Dendritic cell treated with granulocyte-macrophage colony-stimulating factor and Interleukin-4, amounts not matched to agents 40 ng/mL and 50 ng/mL, for 4 days (primary cell): ENCODE measurements at regions not wholly inside any gene's neighbourhood (a gene's known extent, or its start where the extent isn't known, plus 50 kb on each side); places are given as distances from the start of the nearest gene placed in this dataset.

Experiments
- H3K27ac Mint-ChIP-seq: one replicate; pipeline ENCODE4 v1.8.0; 2022; ENCODE audit warnings: mild to moderate bottlenecking, mixed read lengths
- H3K27me3 Mint-ChIP-seq: one replicate; pipeline ENCODE4 v1.8.0; 2022; ENCODE audit warnings: mild to moderate bottlenecking, mixed read lengths
- H3K36me3 Mint-ChIP-seq: one replicate; pipeline ENCODE4 v1.8.0; 2022; ENCODE audit warnings: low read depth, mixed read lengths
- H3K4me1 Mint-ChIP-seq: one replicate; pipeline ENCODE4 v1.8.0; 2022; ENCODE audit warnings: low read depth, mixed read lengths
- H3K4me3 Mint-ChIP-seq: one replicate; pipeline ENCODE4 v1.8.0; 2022; ENCODE audit warnings: mild to moderate bottlenecking, moderate library complexity, mixed read lengths
- H3K9me3 Mint-ChIP-seq: one replicate; pipeline ENCODE4 v1.8.0; 2022; ENCODE audit warnings: mixed read lengths
- intact Hi-C: fragments of 100-400 bp; cut with micrococcal nuclease; formaldehyde crosslinking; loops from one replicate; pipeline ENCODE4 v1.15.0; 2022

DNA sequence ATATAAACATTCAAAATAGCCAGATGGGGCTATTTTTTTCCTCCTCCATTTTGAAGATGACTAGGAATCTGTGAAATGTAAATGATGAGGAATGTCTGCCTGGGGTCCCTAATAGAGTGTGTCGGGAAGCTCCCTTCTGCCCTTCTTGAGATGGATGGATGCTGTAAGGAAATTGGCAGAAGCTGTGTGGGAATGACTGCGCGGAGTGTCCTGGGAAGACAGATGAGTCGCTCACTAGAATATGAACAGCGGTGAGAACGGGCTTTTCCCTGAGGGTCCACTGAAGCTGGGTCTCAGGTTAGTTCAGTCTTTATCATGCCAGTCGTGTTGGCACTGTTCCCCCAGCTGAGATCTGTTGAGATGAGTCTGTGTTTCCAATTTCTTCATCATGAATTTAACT lies 75.1 kb upstream of the PLPP4 start:
- no peaks in the 10 kb centered on the region for H3K36me3 Mint-ChIP-seq
- no peaks in the 10 kb centered on the region for H3K9me3 Mint-ChIP-seq
- H3K27ac Mint-ChIP-seq: no peak overlapping the region
- intact Hi-C loops: no loop called here
- H3K27me3 Mint-ChIP-seq: no peaks in the 10 kb centered on the region
- no peak overlapping the region for H3K4me3 Mint-ChIP-seq
- H3K4me1 Mint-ChIP-seq: no peaks in the 10 kb centered on the region

DNA sequence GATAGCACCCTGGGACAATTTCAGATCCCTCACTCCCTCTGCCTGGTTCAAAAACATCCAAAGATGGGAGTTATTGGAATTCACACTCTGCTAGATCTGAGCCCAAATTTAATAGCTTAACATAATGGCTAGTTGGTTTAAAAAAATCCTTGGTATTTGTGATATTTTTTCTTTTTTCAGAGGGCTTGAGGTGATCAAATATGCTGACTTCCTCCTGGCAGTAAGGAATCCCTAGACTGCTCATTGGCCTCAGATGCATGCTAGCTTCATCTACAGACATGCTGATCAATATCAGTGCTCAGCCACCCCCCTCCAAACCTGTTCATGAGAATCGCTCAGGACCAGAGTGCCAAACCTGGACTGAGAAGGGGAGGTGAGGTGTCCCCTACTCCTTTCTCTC lies 74.7 kb upstream of the PLPP4 start:
- no peaks in the 10 kb centered on the region for H3K36me3 Mint-ChIP-seq
- no peaks in the 10 kb centered on the region for H3K4me1 Mint-ChIP-seq
- H3K27me3 Mint-ChIP-seq: no peaks in the 10 kb centered on the region
- H3K27ac Mint-ChIP-seq: no peak overlapping the region
- no peak overlapping the region for H3K4me3 Mint-ChIP-seq
- H3K9me3 Mint-ChIP-seq: no peaks in the 10 kb centered on the region
- intact Hi-C loops: no loop called here

DNA sequence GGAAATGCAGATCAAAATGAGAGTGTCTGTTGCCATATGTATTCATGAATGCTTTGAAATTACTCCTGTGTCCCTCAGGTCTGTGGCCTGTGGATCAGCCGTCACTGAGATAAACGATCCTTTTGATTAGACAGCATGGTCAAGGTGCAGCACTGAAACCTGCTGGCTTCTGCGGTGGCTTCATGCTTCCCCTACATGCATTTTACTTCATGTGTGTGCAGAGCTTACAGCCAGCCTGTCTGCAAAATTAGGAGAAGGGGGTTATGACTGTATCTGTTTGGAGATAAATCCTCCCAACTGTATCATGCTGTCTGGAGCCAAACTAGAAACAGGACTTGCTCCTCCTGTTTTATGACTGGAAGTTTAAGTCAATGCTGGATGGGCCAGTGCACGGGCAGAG lies 71.0 kb upstream of the PLPP4 start:
- intact Hi-C loops: no loop called here
- Mint-ChIP-seq H3K4me1 (no peaks in the 10 kb centered on the region), H3K27ac (no peak overlapping the region), H3K9me3 (no peaks in the 10 kb centered on the region), H3K27me3 (no peaks in the 10 kb centered on the region), H3K4me3 (no peak overlapping the region), H3K36me3 (no peaks in the 10 kb centered on the region)

DNA sequence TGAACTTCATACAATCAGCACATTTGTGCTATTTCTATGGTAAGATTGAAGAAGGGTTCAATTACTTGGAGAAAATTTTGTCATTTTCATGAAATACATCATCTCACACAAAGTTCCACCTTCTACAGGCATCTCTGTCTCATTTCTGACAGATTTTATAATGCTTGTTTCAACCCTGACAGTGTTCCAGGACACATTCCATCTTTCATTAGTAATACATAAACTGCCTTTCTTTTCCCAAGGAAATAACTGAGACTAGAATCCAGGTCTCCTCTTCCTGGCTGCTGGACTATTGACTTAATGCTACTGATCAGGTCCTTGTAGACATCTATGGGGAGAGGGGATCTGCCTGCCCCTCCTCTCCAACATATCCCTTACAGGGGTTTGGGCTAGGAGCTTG lies 70.1 kb upstream of the PLPP4 start:
- intact Hi-C loops: no loop called here
- Mint-ChIP-seq H3K27ac (no peak overlapping the region), H3K4me3 (no peak overlapping the region)

DNA sequence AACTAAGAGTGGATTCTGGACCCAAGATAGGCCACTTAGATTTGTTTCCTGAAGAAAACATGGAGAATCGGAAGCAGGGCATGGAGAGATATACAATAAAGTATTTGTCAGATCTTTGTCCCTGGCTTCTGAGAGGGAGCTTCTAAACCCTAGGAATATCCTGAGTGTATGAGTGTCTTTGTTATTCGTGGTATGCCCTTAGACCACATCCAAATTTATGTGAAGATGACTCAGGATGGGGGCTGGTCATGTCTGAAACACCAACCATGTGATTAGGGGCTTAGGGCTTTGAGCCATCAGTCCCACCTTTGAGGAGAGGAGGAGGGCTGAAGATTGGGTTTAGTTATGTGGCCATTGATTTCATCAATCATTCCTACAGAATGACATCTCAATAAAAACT lies 69.7 kb upstream of the PLPP4 start:
- no peaks in the 10 kb centered on the region for H3K27me3 Mint-ChIP-seq
- no peak overlapping the region for H3K27ac Mint-ChIP-seq
- no peaks in the 10 kb centered on the region for H3K9me3 Mint-ChIP-seq
- H3K4me3 Mint-ChIP-seq: no peak overlapping the region
- H3K4me1 Mint-ChIP-seq: no peaks in the 10 kb centered on the region
- no peaks in the 10 kb centered on the region for H3K36me3 Mint-ChIP-seq
- intact Hi-C loops: no loop called here

More for the DNA sequence above, 70.1 kb upstream of the PLPP4 start:
- Mint-ChIP-seq H3K9me3 (no peaks in the 10 kb centered on the region), H3K36me3 (no peaks in the 10 kb centered on the region), H3K4me1 (no peaks in the 10 kb centered on the region), H3K27me3 (no peaks in the 10 kb centered on the region)

DNA sequence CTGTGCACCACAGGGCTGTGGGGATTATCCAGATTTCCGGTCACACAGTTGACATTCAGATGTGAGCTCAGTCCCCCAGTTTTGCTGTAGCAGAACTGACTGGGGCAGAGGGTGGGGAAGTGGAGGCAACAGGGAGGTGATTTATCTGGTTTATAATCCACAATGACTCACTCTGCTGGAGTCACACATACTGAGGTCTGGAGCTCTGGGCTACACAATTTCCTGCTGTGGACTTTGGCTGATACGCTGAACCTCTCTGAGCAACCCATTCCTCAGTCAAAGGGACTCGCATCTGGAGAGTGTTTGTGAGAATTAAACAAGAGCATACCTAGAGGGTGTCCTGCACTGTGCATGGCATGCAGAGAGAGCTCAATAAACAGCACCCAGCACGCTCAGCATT lies 64.8 kb upstream of the PLPP4 start:
- intact Hi-C loops: no loop called here
- no peak overlapping the region for H3K4me3 Mint-ChIP-seq

DNA sequence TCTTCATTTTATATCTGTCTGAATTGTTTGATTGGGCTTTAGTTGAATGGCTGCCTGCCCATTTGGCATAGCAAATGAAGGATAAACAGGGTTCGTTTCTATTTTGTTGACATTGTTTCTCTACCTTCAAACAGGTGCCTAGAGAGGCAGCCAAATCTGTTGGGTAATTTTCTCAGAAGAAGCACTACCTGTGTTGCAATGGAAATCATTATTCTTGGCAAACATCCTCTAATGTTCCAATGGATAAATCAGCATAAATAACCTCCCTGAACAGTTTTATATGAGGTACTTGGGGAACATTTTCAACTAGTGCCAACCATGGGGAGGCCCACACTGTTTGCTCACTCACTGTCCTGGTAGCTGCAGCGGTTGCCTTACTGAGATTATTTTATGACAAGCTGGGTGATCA lies 64.4 kb upstream of the PLPP4 start:
- Mint-ChIP-seq H3K4me3 (no peak overlapping the region), H3K27me3 (no peaks in the 10 kb centered on the region), H3K9me3 (peaks cover 7% of the 10 kb centered on the region), H3K4me1 (no peaks in the 10 kb centered on the region), H3K27ac (no peak overlapping the region), H3K36me3 (no peaks in the 10 kb centered on the region)
- intact Hi-C loops: no loop called here

More for the DNA sequence above, 64.8 kb upstream of the PLPP4 start:
- H3K36me3 Mint-ChIP-seq: no peaks in the 10 kb centered on the region
- H3K4me1 Mint-ChIP-seq: no peaks in the 10 kb centered on the region
- no peak overlapping the region for H3K27ac Mint-ChIP-seq
- no peaks in the 10 kb centered on the region for H3K27me3 Mint-ChIP-seq
- peaks cover 7% of the 10 kb centered on the region for H3K9me3 Mint-ChIP-seq

DNA sequence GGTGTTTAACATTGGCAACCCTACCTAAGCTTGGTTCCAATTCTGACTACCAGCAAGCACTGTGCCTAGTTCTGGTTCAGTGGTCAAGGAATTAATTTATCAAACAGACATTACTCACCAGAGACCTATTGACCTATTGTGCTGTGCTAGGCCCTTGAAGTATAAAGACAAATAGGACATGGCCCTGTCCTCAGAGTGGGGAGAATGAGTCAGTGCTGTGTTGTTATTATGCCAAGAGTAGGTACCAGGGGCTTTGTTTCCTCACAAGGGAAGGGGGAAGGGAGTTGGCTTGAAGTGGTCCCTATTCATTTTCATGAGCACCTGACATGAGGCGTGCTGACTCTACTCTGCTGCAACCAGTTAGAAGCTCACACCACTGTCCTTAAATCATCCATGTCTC lies 62.6 kb upstream of the PLPP4 start:
- H3K4me1 Mint-ChIP-seq: no peaks in the 10 kb centered on the region
- peaks cover 7% of the 10 kb centered on the region for H3K9me3 Mint-ChIP-seq
- H3K36me3 Mint-ChIP-seq: no peaks in the 10 kb centered on the region
- no peak overlapping the region for H3K27ac Mint-ChIP-seq
- intact Hi-C loops: no loop called here
- H3K4me3 Mint-ChIP-seq: no peak overlapping the region
- no peaks in the 10 kb centered on the region for H3K27me3 Mint-ChIP-seq

DNA sequence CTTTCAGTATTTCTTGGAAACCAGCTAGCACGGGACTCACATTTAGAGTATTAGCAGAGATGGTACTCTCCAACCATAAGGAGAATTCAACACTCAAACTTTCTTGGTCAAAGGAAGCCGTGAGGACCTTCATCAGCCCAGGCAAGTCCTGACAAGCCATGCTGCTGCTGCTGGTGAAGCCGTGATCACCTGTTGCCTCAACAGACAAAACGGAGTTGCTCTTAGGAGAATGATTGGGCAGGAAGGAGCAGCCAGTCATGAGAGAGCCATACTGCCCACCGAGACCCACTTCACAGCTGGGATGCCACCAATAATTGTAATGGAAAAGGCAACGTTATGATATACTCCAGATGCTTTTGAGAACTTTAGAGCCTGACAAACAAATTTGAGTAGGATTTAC lies 60.8 kb upstream of the PLPP4 start:
- Mint-ChIP-seq H3K27me3 (no peaks in the 10 kb centered on the region), H3K9me3 (peaks cover 7% of the 10 kb centered on the region), H3K4me3 (no peak overlapping the region)

DNA sequence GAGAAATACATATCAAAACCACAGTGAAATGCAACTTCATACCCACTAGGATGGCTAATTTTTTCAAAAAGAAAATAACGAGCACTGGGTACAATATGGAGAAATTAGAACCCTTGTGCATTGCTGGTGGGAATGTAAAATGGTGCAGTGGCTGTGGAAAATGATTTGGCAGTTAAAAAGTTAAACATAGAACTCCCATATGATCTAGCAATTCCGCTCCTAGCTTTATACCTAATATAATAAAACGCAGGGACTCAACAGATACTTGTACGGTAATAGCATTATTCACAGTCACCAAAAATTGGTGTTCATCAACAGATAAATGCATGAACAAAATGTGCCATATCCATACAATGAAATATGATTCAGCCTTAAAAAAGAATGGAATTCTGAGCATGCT lies 58.8 kb upstream of the PLPP4 start:
- H3K9me3 Mint-ChIP-seq: peaks cover 7% of the 10 kb centered on the region

More for the DNA sequence above, 60.8 kb upstream of the PLPP4 start:
- Mint-ChIP-seq H3K36me3 (no peaks in the 10 kb centered on the region), H3K27ac (no peak overlapping the region), H3K4me1 (no peaks in the 10 kb centered on the region)
- intact Hi-C loops: no loop called here

DNA sequence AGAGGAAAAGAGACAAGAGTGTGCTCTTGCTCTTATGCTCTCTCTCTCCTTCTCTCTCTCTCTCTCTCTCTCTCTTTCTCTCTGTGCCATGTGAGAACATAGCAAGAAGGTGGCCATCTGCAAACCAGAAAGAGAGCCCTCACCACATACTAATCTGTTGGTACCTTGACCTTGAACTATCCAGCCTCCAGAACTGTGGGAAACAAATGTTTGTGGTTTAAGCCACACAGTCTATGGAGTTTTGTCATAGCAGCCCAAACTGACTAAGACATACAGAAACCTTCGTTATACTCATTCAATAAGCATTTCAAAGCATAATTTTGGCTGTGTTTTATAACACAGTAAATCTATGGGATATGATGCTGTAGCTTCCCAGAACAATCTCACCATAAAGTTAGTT lies 56.4 kb upstream of the PLPP4 start:
- H3K27me3 Mint-ChIP-seq: no peaks in the 10 kb centered on the region
- no peak overlapping the region for H3K4me3 Mint-ChIP-seq
- no peaks in the 10 kb centered on the region for H3K9me3 Mint-ChIP-seq
- H3K4me1 Mint-ChIP-seq: no peaks in the 10 kb centered on the region
- no peak overlapping the region for H3K27ac Mint-ChIP-seq
- H3K36me3 Mint-ChIP-seq: no peaks in the 10 kb centered on the region
- intact Hi-C loops: no loop called here

More for the DNA sequence above, 58.8 kb upstream of the PLPP4 start:
- intact Hi-C loops: no loop called here
- no peak overlapping the region for H3K4me3 Mint-ChIP-seq
- no peak overlapping the region for H3K27ac Mint-ChIP-seq
- no peaks in the 10 kb centered on the region for H3K36me3 Mint-ChIP-seq
- H3K27me3 Mint-ChIP-seq: no peaks in the 10 kb centered on the region
- H3K4me1 Mint-ChIP-seq: no peaks in the 10 kb centered on the region

DNA sequence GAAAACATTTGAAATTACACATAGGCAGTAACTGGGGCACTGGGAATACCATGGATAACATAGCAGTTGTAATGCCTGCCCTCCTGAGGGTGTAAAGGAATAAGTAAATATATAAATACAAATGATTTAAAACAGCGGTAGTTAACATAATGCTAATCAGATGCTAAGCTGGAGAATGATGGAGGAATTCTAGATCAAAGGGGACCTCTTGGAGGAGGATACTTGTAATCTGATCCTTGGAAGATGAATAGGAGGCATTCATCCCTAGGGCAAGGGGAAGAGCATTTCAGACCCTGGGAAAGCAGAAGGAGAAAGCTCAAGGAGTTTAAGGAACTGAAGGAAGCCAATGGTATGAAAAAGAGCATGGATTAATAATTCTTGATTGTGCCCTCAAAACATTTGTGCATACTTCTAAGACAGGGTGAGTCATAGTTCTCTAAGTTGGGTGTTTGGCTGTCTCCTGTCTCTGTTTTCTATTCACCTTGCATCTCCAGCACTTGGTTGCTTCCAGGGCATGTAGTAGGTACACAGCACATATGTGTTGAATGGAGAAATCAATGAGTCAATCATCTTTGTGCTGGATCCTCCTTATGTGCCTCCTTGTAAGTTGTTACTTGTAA lies 54.8 kb upstream of the PLPP4 start:
- no peak overlapping the region for H3K27ac Mint-ChIP-seq
- H3K27me3 Mint-ChIP-seq: no peaks in the 10 kb centered on the region
- no peak overlapping the region for H3K4me3 Mint-ChIP-seq
- no peaks in the 10 kb centered on the region for H3K36me3 Mint-ChIP-seq
- H3K4me1 Mint-ChIP-seq: no peaks in the 10 kb centered on the region
- intact Hi-C loops: no loop called here
- H3K9me3 Mint-ChIP-seq: no peaks in the 10 kb centered on the region

DNA sequence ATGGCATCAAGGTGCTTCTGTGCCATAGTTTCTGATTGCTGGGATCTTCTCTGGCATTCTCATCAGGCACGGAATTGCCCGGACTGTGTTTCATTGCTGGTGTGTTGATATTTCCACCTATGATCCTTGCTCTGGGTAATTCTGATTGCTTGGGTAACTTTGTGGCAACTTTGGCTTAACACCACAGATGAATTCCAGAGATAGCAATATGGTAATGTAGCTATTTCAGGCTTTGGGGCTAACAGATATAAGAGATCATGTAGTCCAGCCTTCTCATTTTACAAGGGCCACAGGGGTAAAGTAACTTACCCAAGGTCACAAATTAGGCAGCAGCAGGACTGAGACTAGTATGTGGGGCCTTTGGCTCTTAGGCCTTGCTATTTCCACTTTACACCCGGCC lies 53.9 kb upstream of the PLPP4 start:
- no peaks in the 10 kb centered on the region for H3K27me3 Mint-ChIP-seq
- intact Hi-C loops: no loop called here
- no peaks in the 10 kb centered on the region for H3K9me3 Mint-ChIP-seq
- H3K4me1 Mint-ChIP-seq: no peaks in the 10 kb centered on the region
- H3K4me3 Mint-ChIP-seq: no peak overlapping the region
- no peaks in the 10 kb centered on the region for H3K36me3 Mint-ChIP-seq
- H3K27ac Mint-ChIP-seq: no peak overlapping the region

DNA sequence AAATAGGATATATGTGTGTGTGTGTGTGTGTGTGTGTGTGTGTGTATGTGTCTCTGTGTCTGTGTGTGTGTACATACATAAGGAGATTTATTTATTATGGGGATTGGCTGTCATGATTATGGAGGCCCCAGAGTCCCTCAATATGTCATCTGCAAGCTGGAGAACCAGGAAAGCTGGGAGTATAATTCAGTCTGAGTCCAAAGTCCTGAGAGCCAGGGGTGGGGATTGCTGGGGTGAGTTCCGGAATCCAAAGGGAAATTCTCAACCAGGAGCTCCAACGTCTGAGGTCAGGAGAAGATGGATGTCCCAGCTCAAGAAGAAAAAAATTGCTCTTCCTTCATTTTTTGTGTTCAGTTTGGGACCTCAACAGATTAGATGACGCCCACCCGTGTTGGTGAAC lies 50.7 kb upstream of the PLPP4 start:
- H3K9me3 Mint-ChIP-seq: no peaks in the 10 kb centered on the region
- H3K36me3 Mint-ChIP-seq: no peaks in the 10 kb centered on the region
- H3K27ac Mint-ChIP-seq: no peak overlapping the region
- no peaks in the 10 kb centered on the region for H3K27me3 Mint-ChIP-seq
- intact Hi-C loops: no loop called here
- no peaks in the 10 kb centered on the region for H3K4me1 Mint-ChIP-seq
- H3K4me3 Mint-ChIP-seq: no peak overlapping the region
